ENCODE measurements at regions not wholly inside any gene's neighbourhood (a gene's known extent, or its start where the extent isn't known, plus 50 kb on each side); places are given as distances from the start of the nearest gene placed in this dataset.
"Not testable (repeated sequence)": the region's sequence is repeated elsewhere in the genome, so short reads cannot be mapped to it uniquely, and the experiment has no call there.

DNA sequence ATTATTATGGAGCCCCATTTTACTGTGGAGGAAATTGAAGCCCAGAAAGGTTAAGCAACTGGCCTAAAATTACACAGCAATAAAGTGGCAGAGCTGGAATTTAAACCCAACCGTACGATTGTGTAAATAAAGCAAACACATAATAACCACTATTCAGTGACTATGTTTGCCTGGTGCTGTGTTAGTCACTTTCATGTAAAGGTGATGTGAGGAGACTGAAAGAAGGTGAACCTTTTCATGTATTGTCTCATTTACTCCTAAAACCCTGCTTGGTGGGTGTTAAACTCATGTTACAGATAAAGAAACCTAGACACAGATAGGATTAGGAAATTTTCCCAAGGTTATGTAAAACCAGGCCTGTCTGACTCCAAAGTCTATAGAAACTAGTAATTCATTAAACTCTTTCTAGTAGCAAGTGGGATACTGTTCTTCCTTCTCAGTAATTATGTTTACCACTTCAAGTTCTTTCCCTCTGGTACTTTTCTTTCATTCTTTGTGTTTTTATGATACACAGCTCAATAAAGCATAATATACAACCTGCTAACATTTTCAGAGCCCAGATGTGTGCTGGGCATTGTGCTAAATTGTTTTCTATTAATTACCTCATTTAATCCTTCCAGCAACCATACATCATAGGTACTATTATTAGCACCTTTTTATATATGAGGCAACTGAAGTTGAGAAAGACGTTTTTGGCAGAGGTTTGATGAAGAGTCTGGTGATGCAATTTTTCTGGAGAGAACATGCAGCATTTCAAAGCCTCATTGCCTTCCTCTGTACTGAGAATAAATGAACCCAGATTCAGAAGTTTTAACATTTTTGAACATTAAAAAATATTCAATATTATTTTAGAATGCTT lies 202.7 kb downstream of the SPRY1 start:
- ChIA-PET POLR2A (no interaction called here), CTCF (interaction anchor here (1.2 to 1.8 kb wide), 3 partner anchors 11 to 34 kb away, joined by 4 to 6 read pairs (median 4); no protein-coding TSS in a partner anchor)
- DNase-seq (ENCODE audit: extremely low spot score) = no peak
- TF ChIP-seq, protein P1, sequence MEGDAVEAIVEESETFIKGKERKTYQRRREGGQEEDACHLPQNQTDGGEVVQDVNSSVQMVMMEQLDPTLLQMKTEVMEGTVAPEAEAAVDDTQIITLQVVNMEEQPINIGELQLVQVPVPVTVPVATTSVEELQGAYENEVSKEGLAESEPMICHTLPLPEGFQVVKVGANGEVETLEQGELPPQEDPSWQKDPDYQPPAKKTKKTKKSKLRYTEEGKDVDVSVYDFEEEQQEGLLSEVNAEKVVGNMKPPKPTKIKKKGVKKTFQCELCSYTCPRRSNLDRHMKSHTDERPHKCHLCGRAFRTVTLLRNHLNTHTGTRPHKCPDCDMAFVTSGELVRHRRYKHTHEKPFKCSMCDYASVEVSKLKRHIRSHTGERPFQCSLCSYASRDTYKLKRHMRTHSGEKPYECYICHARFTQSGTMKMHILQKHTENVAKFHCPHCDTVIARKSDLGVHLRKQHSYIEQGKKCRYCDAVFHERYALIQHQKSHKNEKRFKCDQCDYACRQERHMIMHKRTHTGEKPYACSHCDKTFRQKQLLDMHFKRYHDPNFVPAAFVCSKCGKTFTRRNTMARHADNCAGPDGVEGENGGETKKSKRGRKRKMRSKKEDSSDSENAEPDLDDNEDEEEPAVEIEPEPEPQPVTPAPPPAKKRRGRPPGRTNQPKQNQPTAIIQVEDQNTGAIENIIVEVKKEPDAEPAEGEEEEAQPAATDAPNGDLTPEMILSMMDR (IDR thresholded peaks at IDR 0.05; ENCODE audit: control extremely low read depth, extremely low read depth, low read depth, missing control alignments) = no peak

DNA sequence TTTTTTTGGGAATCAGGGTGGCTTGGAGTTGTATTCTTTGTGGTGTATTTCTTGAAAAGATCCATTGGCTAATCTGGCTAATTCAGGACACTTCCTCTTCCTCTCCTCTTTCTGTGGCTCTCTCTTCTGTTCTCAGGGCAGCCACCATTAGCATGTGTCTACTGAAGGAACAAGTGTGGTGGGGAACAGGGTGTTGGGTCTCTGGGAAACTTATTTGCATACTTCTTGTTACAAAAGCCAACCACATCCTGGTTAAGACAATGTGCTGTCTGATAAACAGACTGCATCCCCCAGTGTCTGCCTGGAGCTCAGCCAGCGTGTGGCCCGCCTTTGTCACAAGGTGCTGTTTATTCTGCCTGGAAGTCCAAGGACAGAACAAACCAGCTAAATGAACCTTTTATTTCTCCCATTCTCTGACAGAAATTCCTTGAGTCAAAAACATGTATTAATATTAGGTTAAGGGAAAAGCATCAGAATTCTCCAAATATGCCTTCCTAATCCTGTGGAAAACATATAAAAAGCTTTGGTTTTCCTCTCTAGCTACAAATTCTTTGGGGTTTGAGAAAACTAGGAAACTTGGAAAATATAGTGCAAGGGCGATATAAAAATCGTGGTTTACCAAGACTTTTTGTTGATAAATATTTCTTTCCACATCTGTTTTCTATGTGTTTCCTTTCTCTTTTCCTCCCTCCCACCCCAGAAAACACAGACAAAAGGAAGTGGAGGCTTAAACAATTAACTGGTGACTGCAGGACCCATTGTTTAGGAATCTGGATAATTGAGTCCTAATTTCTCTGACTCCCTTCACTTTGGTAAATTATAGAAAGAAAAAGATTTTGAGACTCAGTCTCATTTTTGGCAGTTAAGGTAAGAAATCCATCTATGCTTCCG lies 203.6 kb downstream of the SPRY1 start:
- CTCF ChIA-PET = interaction anchor here (1.2 to 1.8 kb wide), 3 partner anchors 10 to 35 kb away, joined by 4 to 6 read pairs (median 4); no protein-coding TSS in a partner anchor
- POLR2A ChIA-PET = no interaction called here
- TF ChIP-seq, protein P1 (IDR thresholded peaks at IDR 0.05; ENCODE audit: control extremely low read depth, extremely low read depth, low read depth, missing control alignments) = no peak
- DNase-seq (ENCODE audit: extremely low spot score) = peak; percentile 44

DNA sequence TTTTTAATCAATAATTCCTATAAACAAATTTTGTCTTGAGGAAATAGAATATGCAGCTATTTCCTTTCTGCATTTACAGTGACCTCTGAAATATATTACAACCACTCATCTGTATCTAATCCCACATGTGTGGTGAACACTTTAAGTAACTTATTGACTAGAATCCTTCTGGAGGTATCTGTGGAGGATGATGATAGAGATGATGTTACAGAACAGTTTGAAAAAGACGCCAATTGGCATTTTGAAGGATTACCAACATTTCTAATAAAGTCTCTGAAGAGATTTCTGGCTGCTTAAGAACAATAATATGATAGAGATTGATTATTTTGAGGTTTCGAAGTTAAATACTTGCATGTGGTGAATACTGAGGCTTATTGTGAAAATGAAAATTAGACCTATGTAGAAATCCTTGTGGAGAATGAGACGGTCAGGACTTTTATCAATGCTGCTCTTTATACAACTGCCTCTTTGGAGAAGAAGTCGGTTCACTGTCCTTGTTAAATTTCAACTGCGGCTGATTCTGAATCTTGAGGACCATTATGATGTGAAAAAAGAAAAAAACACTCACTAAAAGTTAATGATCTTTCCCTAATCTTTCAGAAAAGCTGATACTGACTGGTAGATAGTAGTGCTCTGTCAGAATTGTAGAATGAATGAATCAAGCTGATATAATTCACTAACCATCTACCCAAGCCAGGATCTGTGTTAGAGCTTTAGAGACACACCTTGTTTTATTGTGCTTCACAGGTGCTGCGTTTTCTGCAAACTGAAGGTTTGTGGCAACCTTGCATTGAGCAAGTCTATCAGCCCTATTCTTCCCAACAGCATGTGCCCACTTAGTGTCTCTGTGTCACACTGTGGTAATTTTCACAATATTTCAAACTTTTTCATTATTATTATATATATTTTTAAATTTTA lies 204.7 kb downstream of the SPRY1 start:
- TF ChIP-seq, protein P1 (IDR thresholded peaks at IDR 0.05; ENCODE audit: control extremely low read depth, extremely low read depth, low read depth, missing control alignments) = no peak
- POLR2A ChIA-PET = no interaction called here
- DNase-seq (ENCODE audit: extremely low spot score) = no peak
- CTCF ChIA-PET = interaction anchor here (1.3 kb wide), 1 partner anchor 13 kb away, joined by 4 read pairs; no protein-coding TSS in a partner anchor

DNA sequence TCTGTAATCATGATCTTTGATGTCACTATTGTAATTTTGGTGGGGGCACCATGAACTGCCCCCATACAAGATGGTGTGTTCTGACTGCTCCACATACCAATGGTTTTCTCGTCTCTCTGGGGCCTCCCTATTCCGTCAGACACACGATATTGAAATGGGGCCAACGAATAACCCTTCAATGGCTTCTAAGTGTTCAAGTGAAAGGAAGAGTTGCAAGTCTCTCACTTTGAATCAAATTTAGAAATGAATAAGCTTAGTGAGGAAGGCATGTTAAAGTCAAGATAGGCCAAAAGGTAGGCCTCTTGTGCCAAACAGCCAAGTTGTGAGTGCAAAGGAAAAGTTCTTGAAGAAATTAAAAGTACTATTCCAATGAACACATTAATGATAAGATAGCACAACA lies 205.4 kb downstream of the SPRY1 start:
- TF ChIP-seq, protein P1 (IDR thresholded peaks at IDR 0.05; ENCODE audit: control extremely low read depth, extremely low read depth, low read depth, missing control alignments) = no peak
- ChIA-PET CTCF (no interaction called here), POLR2A (no interaction called here)
- no peak for DNase-seq (ENCODE audit: extremely low spot score)

DNA sequence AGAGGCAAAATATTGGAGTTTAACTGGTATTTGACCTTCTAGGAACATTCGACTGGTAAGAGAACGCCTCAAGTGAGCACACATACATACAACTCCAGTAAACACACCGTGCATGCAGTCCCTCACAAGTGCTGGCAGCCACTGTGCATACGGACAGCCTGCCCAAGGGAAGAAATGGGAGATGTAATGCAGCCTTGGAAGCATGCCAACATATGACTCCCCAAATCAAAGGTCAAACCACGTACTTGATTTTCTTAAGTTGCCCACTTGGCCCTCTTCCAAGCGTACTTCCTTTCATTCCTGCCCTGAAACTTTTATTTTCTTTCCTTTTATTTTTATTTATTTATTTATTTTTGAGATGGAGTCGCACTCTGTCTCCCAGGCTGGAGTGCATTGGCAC lies 206.6 kb downstream of the SPRY1 start:
- TF ChIP-seq, protein P1 (IDR thresholded peaks at IDR 0.05; ENCODE audit: control extremely low read depth, extremely low read depth, low read depth, missing control alignments) = no peak
- POLR2A ChIA-PET = no interaction called here
- no peak for DNase-seq (ENCODE audit: extremely low spot score)
- CTCF ChIA-PET = no interaction called here

DNA sequence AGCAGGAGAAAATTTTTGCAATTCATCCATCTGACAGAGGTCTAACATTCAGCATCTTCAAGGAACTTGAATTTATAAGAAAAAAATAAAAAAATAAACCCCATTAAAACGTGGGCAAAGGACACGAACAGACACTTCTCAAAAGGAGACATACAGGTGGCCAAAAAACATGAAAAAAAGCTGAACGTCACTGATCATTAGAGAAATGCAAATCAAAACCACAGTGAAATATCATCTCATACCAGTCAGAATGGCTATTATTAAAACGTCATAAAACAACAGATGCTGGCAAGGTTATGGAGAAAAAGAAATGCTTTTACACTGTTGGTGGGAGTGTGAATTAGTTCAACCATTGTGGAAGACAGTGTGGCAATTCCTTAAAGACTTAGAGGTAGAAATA lies 209.2 kb downstream of the SPRY1 start:
- POLR2A ChIA-PET; DNase-seq (ENCODE audit: extremely low spot score): not testable (repeated sequence)
- CTCF ChIA-PET = interaction anchor here (1.9 kb wide), 1 partner anchor 42 kb away, joined by 10 read pairs; no protein-coding TSS in a partner anchor
